ENCODE measurements at regions not wholly inside any gene's neighbourhood (a gene's known extent, or its start where the extent isn't known, plus 50 kb on each side); places are given as distances from the start of the nearest gene placed in this dataset.

DNA sequence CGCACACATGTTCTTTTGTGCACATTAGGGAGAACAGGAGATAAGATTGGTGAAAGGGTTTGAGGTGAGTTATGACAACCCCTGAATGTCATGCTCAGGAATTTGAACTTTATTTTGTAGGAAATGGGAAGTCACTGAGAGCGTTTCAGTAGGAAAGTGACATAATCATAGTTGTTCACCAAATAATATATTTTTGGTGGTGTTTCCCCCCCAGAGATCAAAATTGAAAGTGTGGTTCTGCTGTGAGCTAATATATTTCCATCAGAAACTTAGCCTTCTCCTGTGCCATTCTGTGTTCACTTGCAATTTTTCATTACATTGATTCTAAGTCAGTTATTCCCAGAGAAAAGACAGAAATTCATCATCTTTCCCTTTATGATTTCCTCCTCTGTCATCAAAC, 64.1 kb upstream of the RCN1 start:
- TF ChIP-seq CTCF (conservative IDR thresholded peaks at IDR 0.05; ENCODE audit: low read length): no peak
- no peak for TF ChIP-seq EZH2phosphoT487 (IDR thresholded peaks at IDR 0.05; ENCODE audit: borderline replicate concordance, low read depth, low read length)
